ENCODE measurements at regions not wholly inside any gene's neighbourhood (a gene's known extent, or its start where the extent isn't known, plus 50 kb on each side); places are given as distances from the start of the nearest gene placed in this dataset.

DNA sequence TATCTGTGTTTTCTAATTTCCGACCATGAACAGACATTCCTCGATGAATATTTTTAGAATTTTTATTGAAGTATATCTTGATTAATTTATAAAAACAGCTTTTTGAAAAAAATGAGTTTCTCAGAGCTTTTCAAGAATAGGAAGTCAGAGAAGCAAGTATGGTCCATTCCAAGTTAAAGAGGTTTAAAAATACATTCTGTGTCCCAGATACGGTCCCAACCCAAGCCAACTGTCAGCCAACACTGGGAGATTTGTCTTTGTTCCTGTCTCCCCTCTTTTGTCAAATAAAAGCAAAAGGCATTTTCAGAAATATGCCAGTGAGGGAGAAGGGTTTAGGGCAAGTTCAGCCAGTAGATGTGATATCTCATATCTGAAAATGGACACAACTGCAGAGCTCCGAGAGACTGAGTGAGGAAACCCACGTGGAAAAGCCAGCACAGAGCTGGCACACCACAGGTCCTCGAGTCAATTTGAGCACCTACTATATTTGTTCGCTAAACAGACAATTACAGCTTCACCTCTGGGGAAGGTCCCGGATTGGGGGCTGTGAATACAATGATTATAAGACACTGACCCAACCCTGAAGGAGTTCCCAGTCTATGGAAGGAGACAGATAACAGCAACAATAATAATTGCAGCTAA is 59.8 kb downstream of the C11orf91 start:
- H3K27ac Mint-ChIP-seq: no peak overlapping the region
- H3K9me3 Mint-ChIP-seq: peaks cover 3% of the 10 kb centered on the region
- ChIA-PET POLR2A (no interaction called here), CTCF (no interaction called here)
- no peaks in the 10 kb centered on the region for H3K36me3 Mint-ChIP-seq (ENCODE audit: low read depth)
- H3K4me1 Mint-ChIP-seq (ENCODE audit: low read depth): no peaks in the 10 kb centered on the region
- ATAC-seq: no peak
- intact Hi-C loops (cut with micrococcal nuclease): no loop called here
- no peak for DNase-seq
- TF ChIP-seq, protein P1, sequence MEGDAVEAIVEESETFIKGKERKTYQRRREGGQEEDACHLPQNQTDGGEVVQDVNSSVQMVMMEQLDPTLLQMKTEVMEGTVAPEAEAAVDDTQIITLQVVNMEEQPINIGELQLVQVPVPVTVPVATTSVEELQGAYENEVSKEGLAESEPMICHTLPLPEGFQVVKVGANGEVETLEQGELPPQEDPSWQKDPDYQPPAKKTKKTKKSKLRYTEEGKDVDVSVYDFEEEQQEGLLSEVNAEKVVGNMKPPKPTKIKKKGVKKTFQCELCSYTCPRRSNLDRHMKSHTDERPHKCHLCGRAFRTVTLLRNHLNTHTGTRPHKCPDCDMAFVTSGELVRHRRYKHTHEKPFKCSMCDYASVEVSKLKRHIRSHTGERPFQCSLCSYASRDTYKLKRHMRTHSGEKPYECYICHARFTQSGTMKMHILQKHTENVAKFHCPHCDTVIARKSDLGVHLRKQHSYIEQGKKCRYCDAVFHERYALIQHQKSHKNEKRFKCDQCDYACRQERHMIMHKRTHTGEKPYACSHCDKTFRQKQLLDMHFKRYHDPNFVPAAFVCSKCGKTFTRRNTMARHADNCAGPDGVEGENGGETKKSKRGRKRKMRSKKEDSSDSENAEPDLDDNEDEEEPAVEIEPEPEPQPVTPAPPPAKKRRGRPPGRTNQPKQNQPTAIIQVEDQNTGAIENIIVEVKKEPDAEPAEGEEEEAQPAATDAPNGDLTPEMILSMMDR (IDR thresholded peaks at IDR 0.05): no peak
- peaks cover 14% of the 10 kb centered on the region for H3K27me3 Mint-ChIP-seq
- H3K4me3 Mint-ChIP-seq: no peak overlapping the region

DNA sequence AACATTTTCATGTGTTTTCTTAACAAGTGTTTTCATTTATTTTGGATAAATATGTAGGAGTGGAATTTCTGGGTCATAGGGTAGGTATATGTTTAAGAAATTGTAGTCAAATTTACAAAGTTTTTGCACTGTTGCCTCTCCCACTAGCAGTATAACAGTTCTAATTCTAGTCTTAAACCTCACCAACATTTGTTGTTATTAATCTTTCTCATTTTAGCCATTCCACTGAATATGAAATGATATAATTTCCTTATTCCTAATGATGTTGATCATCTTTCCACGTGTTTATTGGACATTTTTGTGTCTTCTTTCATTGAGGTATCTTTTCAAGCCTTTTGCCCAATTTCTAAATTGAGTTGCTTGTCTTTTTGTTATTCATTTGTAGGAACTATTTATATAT is 62.0 kb downstream of the C11orf91 start:
- intact Hi-C loops (cut with micrococcal nuclease): no loop called here
- ChIA-PET POLR2A (no interaction called here), CTCF (no interaction called here)
- TF ChIP-seq, protein P1 (IDR thresholded peaks at IDR 0.05): no peak
- Mint-ChIP-seq H3K4me1 (ENCODE audit: low read depth) (no peaks in the 10 kb centered on the region), H3K4me3 (no peak overlapping the region), H3K27me3 (peaks cover 11% of the 10 kb centered on the region), H3K9me3 (peaks cover 3% of the 10 kb centered on the region), H3K27ac (no peak overlapping the region), H3K36me3 (ENCODE audit: low read depth) (no peaks in the 10 kb centered on the region)
- ATAC-seq (no peak), DNase-seq (no peak)

DNA sequence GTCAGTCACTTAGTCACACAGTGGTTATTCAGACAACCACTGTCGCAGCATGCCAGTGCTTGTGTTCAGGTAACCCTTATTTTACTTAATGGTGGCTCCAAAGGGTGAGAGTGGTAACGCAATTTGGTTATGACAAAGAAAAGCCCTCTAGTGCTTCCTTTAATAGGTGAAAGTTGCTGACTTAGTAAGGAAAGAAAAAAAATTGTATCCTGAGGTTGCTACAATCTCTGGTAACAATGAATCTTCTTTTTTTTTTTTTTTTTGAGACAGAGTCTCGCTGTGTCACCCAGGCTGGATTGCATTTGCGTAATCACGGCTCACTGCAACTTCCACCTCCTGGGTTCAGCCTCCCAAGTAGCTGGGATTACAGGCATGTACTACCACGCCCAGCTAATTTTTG is 64.5 kb downstream of the C11orf91 start:
- ChIA-PET POLR2A (no interaction called here), CTCF (no interaction called here)
- no peak overlapping the region for H3K4me3 Mint-ChIP-seq
- peaks cover 16% of the 10 kb centered on the region for H3K27me3 Mint-ChIP-seq
- ATAC-seq: no peak
- no peak overlapping the region for H3K27ac Mint-ChIP-seq
- TF ChIP-seq, protein P1 (IDR thresholded peaks at IDR 0.05): no peak
- intact Hi-C loops (cut with micrococcal nuclease): no loop called here
- no peaks in the 10 kb centered on the region for H3K36me3 Mint-ChIP-seq (ENCODE audit: low read depth)
- no peaks in the 10 kb centered on the region for H3K4me1 Mint-ChIP-seq (ENCODE audit: low read depth)
- no peak for DNase-seq
- H3K9me3 Mint-ChIP-seq: peaks cover 3% of the 10 kb centered on the region

DNA sequence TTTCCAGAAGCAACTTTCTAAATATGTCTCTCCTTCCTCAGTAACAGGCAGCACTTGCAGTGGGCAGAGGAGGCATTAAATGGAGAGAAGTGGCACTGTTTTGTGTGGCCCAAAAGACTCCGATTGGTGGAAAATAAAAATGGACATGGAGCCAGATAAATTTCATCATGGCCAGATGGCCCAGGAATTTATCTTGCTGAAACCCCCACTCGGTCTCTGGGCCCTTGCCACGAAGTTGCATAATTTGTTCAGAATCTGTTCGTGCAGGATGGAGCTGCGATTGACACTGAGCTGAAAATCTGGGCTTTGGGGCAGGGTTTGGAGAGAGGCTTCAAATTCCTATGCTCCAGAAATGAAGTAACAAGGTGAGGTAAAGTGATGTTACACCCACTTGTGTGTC is 65.5 kb downstream of the C11orf91 start:
- no peaks in the 10 kb centered on the region for H3K36me3 Mint-ChIP-seq (ENCODE audit: low read depth)
- ChIA-PET CTCF (no interaction called here), POLR2A (no interaction called here)
- H3K4me1 Mint-ChIP-seq (ENCODE audit: low read depth): no peaks in the 10 kb centered on the region
- no peak overlapping the region for H3K27ac Mint-ChIP-seq
- H3K27me3 Mint-ChIP-seq: peaks cover 11% of the 10 kb centered on the region
- no peak overlapping the region for H3K4me3 Mint-ChIP-seq
- DNase-seq: no peak
- H3K9me3 Mint-ChIP-seq: peaks cover 3% of the 10 kb centered on the region
- no peak for ATAC-seq
- intact Hi-C loops (cut with micrococcal nuclease): no loop called here
- TF ChIP-seq, protein P1 (IDR thresholded peaks at IDR 0.05): no peak

DNA sequence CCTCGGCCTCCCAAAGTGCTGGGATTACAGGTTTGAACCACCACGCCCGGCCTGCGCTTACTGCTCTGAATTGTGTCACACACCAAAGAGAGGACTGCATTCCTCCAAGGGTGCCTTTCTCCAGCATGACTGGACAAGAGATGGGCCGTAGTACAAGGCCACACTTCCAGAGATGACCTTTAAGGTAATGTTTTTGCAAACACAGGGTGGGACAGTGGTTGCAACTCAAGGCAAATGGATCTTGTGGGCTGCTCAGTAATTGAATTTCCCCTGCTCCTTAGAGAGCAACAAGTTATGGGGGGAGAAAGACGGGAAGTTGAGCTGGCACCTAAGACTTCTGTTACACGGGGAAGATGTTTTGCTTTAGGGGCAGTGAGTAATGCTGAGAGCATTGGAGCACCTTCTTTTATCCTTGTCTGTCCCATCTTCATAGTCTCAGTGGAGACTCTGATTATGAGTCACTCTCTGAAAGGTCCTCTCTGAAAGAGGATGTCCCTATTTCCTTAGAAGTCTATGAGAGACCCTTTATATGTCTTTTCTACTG is 66.3 kb downstream of the C11orf91 start:
- POLR2A ChIA-PET: no interaction called here
- Mint-ChIP-seq H3K36me3 (ENCODE audit: low read depth) (no peaks in the 10 kb centered on the region), H3K4me1 (ENCODE audit: low read depth) (no peaks in the 10 kb centered on the region)

More for the DNA sequence above, 66.3 kb downstream of the C11orf91 start:
- peaks cover 13% of the 10 kb centered on the region for H3K27me3 Mint-ChIP-seq
- ATAC-seq (no peak), DNase-seq (no peak)
- H3K4me3 Mint-ChIP-seq: no peak overlapping the region
- intact Hi-C loops (cut with micrococcal nuclease): no loop called here
- CTCF ChIA-PET: no interaction called here
- TF ChIP-seq, protein P1 (IDR thresholded peaks at IDR 0.05): no peak
- peaks cover 3% of the 10 kb centered on the region for H3K9me3 Mint-ChIP-seq
- no peak overlapping the region for H3K27ac Mint-ChIP-seq
